ENCODE measurements at regions not wholly inside any gene's neighbourhood (a gene's known extent, or its start where the extent isn't known, plus 50 kb on each side); places are given as distances from the start of the nearest gene placed in this dataset.

- TF ChIP-seq SP2 (IDR thresholded peaks at IDR 0.05; ENCODE audit: low read length) (no peak), CHD7 (IDR thresholded peaks at IDR 0.05; ENCODE audit: insufficient replicate concordance, low read length) (no peak), MAX (IDR thresholded peaks at IDR 0.05) (no peak)
Observed at GRCh38 chr6:71238351-71238750, 50.3 kb upstream of the OGFRL1 start (continued).
